Adrenal gland (tissue), 9 donors: ENCODE measurements at regions not wholly inside any gene's neighbourhood (a gene's known extent, or its start where the extent isn't known, plus 50 kb on each side); places are given as distances from the start of the nearest gene placed in this dataset.

Experiments used
- DNase-seq, 7 donors: peaks; one replicate each; pipeline ENCODE4 v3.0.0-alpha.2; 2019 to 2020
- H3K27ac ChIP-seq, 5 donors: fragments of 200-600 bp; sonication (generic) in 4 of 5; 1 replicate in 3 of 5; 2 replicates in 2 of 5; pipeline versions ENCODE4 v1.5.1 to v1.8.0; 2016 to 2020; ENCODE audit warnings: mild to moderate bottlenecking in 1 of 5
- H3K27me3 ChIP-seq: fragments of 200-600 bp; 2 replicates; pipeline ENCODE4 v1.8.0; 2021
- H3K36me3 ChIP-seq, 2 donors: fragments of 200-600 bp; replicated peaks in 1 of 2; 1 replicate in 1 of 2; 2 replicates in 1 of 2; pipeline versions ENCODE4 v1.5.1 to v1.8.0; 2018 to 2022
- H3K4me1 ChIP-seq, 2 donors: fragments of 200-600 bp; replicated peaks in 1 of 2; 1 replicate in 1 of 2; 2 replicates in 1 of 2; pipeline versions ENCODE4 v1.5.1 to v1.8.0; 2018 to 2021
- H3K4me3 ChIP-seq, 4 donors: fragments of 200-600 bp; sonication (generic) in 3 of 4; one replicate each; pipeline ENCODE4 v1.5.1; 2016 to 2018
- H3K9me3 ChIP-seq, 3 donors: fragments of 200-600 bp; sonication (generic) in 1 of 3; replicated peaks in 1 of 3; 1 replicate in 2 of 3; 2 replicates in 1 of 3; pipeline versions ENCODE4 v1.5.1 to v1.8.0; 2016 to 2021
- CTCF ChIP-seq, 6 experiments: fragments of 450-650 bp in 4 of 6; fragments of 200-600 bp in 2 of 6; sonication (generic) in 1 of 6; IDR thresholded peaks; 1 replicate in 5 of 6; 2 replicates in 1 of 6; pipeline versions ENCODE4 v1.5.1 to v1.8.0; 2016 to 2021; ENCODE audit warnings: antibody characterized with exemption in 6 of 6, mild to moderate bottlenecking in 2 of 6, moderate library complexity in 1 of 6
- POLR2A ChIP-seq, 2 donors: fragments of 450-650 bp; IDR thresholded peaks; one replicate each; pipeline ENCODE4 v1.6.1; 2017; ENCODE audit warnings: antibody characterized with exemption in 2 of 2, mild to moderate bottlenecking in 2 of 2, moderate library complexity in 1 of 2
- WGBS, 4 donors: extraction: QIAGEN DNeasy Blood & Tissue Kit in 2 of 4; methylation state at CpG; one replicate each; pipeline versions ENCODE4 v1.1.5 to v1.1.7; 2013 to 2017; 5-methylcytosine and 5-hydroxymethylcytosine counted together
- intact Hi-C, 2 donors: fragments of 100-400 bp; cut with DNase I; formaldehyde crosslinking; loops; one replicate each; pipeline versions ENCODE4 v1.14.1 to v1.15.0; 2022 to 2023
- donor health status: healthy with polysubstance abuse.
- donor health status: Bipolar disorder and iron deficiency.
- donor health status: DM: yes; HTN: yes; CAD: no.
- donor health status: DM: no; HTN: no; CAD: no.
- donor health status: DM: no; HTN: no; CAD: no.

DNA sequence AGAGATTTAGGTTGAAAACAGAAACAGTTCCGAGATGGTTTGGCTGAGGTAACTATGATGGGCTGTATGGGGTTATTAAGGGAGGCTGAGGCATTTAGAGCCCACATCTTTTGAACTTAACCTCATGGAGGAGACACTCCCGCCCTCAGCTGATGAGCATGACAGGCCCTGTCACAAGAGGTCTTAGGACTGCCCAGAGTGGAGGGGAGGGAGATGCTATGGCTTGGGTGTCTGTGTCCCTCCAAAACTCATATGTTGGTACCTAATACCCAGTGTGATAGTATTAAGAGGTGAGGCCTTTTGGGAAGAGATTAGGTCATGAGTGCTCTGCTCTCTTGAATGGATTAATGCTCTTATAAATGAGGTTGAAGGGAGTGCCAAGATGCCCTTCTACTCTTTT, 126.6 kb downstream of the CDC5L start:
- WGBS, 4 donors = 84 to 93% (median 88%) methylated on average over 2 of the region's 2 CpGs
- no peak for TF ChIP-seq POLR2A (IDR thresholded peaks at IDR 0.05)
- no peak for TF ChIP-seq CTCF (IDR thresholded peaks at IDR 0.05)
- Histone ChIP-seq H3K4me3 (no peak overlapping the region), H3K36me3 (no peaks in the 10 kb centered on the region), H3K9me3 (no peaks in the 10 kb centered on the region), H3K4me1 (no peaks in the 10 kb centered on the region), H3K27me3 (no peaks in the 10 kb centered on the region), H3K27ac (no peak overlapping the region)
- intact Hi-C loops = no loop called here
- no peak for DNase-seq

DNA sequence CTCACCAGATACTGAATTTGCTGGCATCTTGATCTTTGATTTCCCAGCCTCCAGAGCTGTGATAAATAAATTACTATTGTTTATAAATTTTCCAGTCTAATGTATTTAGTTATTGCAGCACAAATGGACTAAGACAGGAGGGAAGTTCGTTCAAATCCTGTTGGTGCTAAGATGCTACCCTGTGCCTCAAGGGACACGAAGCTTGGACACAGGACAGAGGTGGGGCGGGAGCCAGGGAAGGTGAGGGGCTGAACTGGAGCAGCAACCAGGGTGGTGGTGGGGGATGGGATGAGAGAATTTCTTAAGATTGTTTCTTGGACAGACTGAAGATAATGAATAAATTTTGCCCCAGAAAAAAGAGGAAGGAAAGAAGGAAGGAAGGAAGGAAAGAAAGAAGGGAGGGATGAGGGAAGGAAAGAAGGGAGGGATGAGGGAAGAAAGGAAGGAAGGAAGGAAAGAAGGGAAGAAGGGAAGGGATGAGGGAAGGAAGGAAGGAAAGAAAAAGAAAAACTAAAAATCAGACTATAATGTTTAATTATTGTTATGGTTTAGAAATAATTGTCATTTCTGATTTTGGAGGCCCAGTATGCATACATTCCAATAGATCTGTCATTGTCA, 127.2 kb downstream of the CDC5L start:
- no peaks in the 10 kb centered on the region for H3K4me1 ChIP-seq
- TF ChIP-seq POLR2A (IDR thresholded peaks at IDR 0.05) (no peak), CTCF (IDR thresholded peaks at IDR 0.05) (no peak)
- intact Hi-C loops = no loop called here
- H3K27ac ChIP-seq = no peak overlapping the region
- no peaks in the 10 kb centered on the region for H3K27me3 ChIP-seq
- H3K36me3 ChIP-seq = no peaks in the 10 kb centered on the region
- no peaks in the 10 kb centered on the region for H3K9me3 ChIP-seq
- no peak overlapping the region for H3K4me3 ChIP-seq
- 88 to 92% (median 90%) methylated on average over 3 of the region's 3 CpGs for WGBS, 4 donors
- DNase-seq = no peak

DNA sequence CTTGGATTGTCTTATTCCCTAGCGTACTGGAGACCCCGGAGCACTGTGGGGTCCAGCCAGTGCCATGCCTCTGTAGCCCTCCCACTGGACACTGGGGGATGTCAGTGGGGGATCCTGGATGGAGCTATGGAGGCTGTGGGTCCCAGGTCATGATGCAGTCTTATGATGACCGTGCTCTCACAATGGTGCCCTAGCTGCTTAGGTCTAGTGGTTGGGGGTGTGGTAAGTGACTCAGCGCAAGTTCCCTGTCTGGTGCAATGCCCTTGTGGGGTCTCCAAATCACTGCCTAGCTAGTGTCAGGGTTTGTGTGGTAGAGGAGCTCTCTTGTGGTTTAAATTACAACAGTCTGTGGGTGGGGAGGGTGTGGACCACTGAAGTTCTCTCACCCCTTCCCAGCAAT, 135.4 kb downstream of the CDC5L start:
- no peak overlapping the region for H3K27ac ChIP-seq
- H3K4me1 ChIP-seq = no peaks in the 10 kb centered on the region
- DNase-seq = no peak
- no peak for TF ChIP-seq POLR2A (IDR thresholded peaks at IDR 0.05)
- 84 to 96% (median 87%) methylated on average over 4 of the region's 4 CpGs; no CpG with 5 or more reads in 1 of the 4 donors for WGBS, 4 donors
- intact Hi-C loops = no loop called here
- H3K36me3 ChIP-seq = no peaks in the 10 kb centered on the region
- H3K4me3 ChIP-seq = no peak overlapping the region
- no peaks in the 10 kb centered on the region for H3K9me3 ChIP-seq
- no peaks in the 10 kb centered on the region for H3K27me3 ChIP-seq

- H3K4me3 ChIP-seq = no peak overlapping the region
- H3K4me1 ChIP-seq = no peaks in the 10 kb centered on the region
- no peak for DNase-seq
- TF ChIP-seq POLR2A (IDR thresholded peaks at IDR 0.05) = no peak
- no peak for TF ChIP-seq CTCF (IDR thresholded peaks at IDR 0.05)
- H3K27me3 ChIP-seq = no peaks in the 10 kb centered on the region
- WGBS, 4 donors = 85 to 91% (median 89%) methylated on average over 4 to 6 of the region's 6 CpGs
- intact Hi-C loops = no loop called here
- H3K9me3 ChIP-seq = no peaks in the 10 kb centered on the region
- H3K36me3 ChIP-seq = no peaks in the 10 kb centered on the region
- H3K27ac ChIP-seq = no peak overlapping the region
Measured at GRCh38 chr6:44524476-44525227, 137.1 kb downstream of the CDC5L start.
